ENCODE measurements at regions not wholly inside any gene's neighbourhood (a gene's known extent, or its start where the extent isn't known, plus 50 kb on each side); places are given as distances from the start of the nearest gene placed in this dataset.
A peak's percentile ranks its signal among the peaks of the same experiment; 100 is the strongest.

GRCh38 chr10:29106287-29106686, 182.6 kb upstream of the LYZL1 start:
- H3K27ac ChIP-seq, result peak overlapping the region; percentile 99
- TF ChIP-seq ZFX (IDR thresholded peaks at IDR 0.05) (no peak), CTCF (conservative IDR thresholded peaks at IDR 0.05) (no peak)

GRCh38 chr10:29107866-29108498, 180.9 kb upstream of the LYZL1 start:
- TF ChIP-seq CTCF (conservative IDR thresholded peaks at IDR 0.05) (no peak), ZFX (IDR thresholded peaks at IDR 0.05) (no peak)
- H3K27ac ChIP-seq, result peak overlapping the region; percentile 99

- TF ChIP-seq CTCF (conservative IDR thresholded peaks at IDR 0.05) (no peak), ZFX (IDR thresholded peaks at IDR 0.05) (no peak)
- H3K27ac ChIP-seq, result peak overlapping the region; percentile 99; the same call in 1 of the 2 replicates
These were observed 178.9 kb upstream of the LYZL1 start for GRCh38 chr10:29109707-29110571.

- TF ChIP-seq ZFX (IDR thresholded peaks at IDR 0.05) (no peak), CTCF (conservative IDR thresholded peaks at IDR 0.05) (no peak)
- no peak overlapping the region for H3K27ac ChIP-seq
These were observed 175.8 kb upstream of the LYZL1 start for GRCh38 chr10:29112827-29113615.

- H3K27ac ChIP-seq, result no peak overlapping the region
- no peak for TF ChIP-seq CTCF (conservative IDR thresholded peaks at IDR 0.05)
- no peak for TF ChIP-seq ZFX (IDR thresholded peaks at IDR 0.05)
These were observed 175.3 kb upstream of the LYZL1 start for GRCh38 chr10:29113616-29113945.

GRCh38 chr10:29114141-29114540, 174.7 kb upstream of the LYZL1 start:
- no peak overlapping the region for H3K27ac ChIP-seq
- TF ChIP-seq CTCF (conservative IDR thresholded peaks at IDR 0.05), result no peak
- TF ChIP-seq ZFX (IDR thresholded peaks at IDR 0.05), result no peak

- TF ChIP-seq ZFX (IDR thresholded peaks at IDR 0.05) (no peak), CTCF (conservative IDR thresholded peaks at IDR 0.05) (no peak)
These were observed 171.1 kb upstream of the LYZL1 start for GRCh38 chr10:29117781-29118180.

More at GRCh38 chr10:29117781-29118180, 171.1 kb upstream of the LYZL1 start:
- H3K27ac ChIP-seq, result no peak overlapping the region
